ENCODE measurements at regions not wholly inside any gene's neighbourhood (a gene's known extent, or its start where the extent isn't known, plus 50 kb on each side); places are given as distances from the start of the nearest gene placed in this dataset.

GRCh38 chr22:48332438-48333322 is 1495.0 kb downstream of the BRD1 start:
- no peak for ATAC-seq (ENCODE audit: low read depth)
- Histone ChIP-seq H3K9me3 (ENCODE audit: control extremely low read depth in 1 of 3, control insufficient read depth in 2 of 3, insufficient read depth in 1 of 3, low read length in 2 of 3) (peaks cover 0 to 14% (median 0%) of the 10 kb centered on the region in 3 donors), H3K79me2 (ENCODE audit: control insufficient read depth, insufficient read depth, low read length) (no peaks in the 10 kb centered on the region), H3K4me2 (replicated peaks; ENCODE audit: low read depth, low read length, poor library complexity, severe bottlenecking) (no peak overlapping the region), H3K4me1 (ENCODE audit: control insufficient read depth in 2 of 2, insufficient read depth in 2 of 2, low read length in 2 of 2) (no peaks in the 10 kb centered on the region), H3K36me3 (replicated peaks in 1 of 2; ENCODE audit: control extremely low read depth in 1 of 2, control insufficient read depth in 1 of 2, extremely low read depth in 1 of 2, insufficient read depth in 2 of 2, low read length in 1 of 2) (no peaks in the 10 kb centered on the region), H2AFZ (ENCODE audit: insufficient read depth, low read depth, low read length, poor library complexity, severe bottlenecking) (no peak overlapping the region), H3K9ac (ENCODE audit: low read length) (no peak overlapping the region), H3K27me3 (replicated peaks in 1 of 4; ENCODE audit: control extremely low read depth in 1 of 4, control insufficient read depth in 3 of 4, insufficient read depth in 4 of 4, low read length in 3 of 4) (peaks cover 0 to 3% (median 0%) of the 10 kb centered on the region in 4 experiments), H3K27ac (ENCODE audit: low read length in 2 of 2) (no peak overlapping the region), H4K20me1 (ENCODE audit: control insufficient read depth, insufficient read depth, low read length, poor library complexity, severe bottlenecking) (no peaks in the 10 kb centered on the region), H3K4me3 (ENCODE audit: control extremely low read depth in 1 of 5, extremely low read depth in 1 of 5, insufficient read depth in 1 of 5, low read depth in 2 of 5, low read length in 4 of 5) (no peak overlapping the region)
- WGBS (ENCODE audit: insufficient coverage), result 90% methylated on average over 27 of the region's 32 CpGs
- intact Hi-C loops (cut with micrococcal nuclease), result no loop called here
- no peak for DNase-seq
- Mint-ChIP-seq H3K4me1 (no peaks in the 10 kb centered on the region), H3K4me3 (no peak overlapping the region), H3K27me3 (peaks cover under 1% of the 10 kb centered on the region), H3K27ac (no peak overlapping the region), H3K9me3 (ENCODE audit: insufficient read depth) (peaks cover 2% of the 10 kb centered on the region)
- POLR2A ChIA-PET, result no interaction called here
- CTCF ChIA-PET, result no interaction called here
- no peak for TF ChIP-seq CTCF (IDR thresholded peaks at IDR 0.05)
- no peak for TF ChIP-seq EZH2 (IDR thresholded peaks at IDR 0.05; ENCODE audit: borderline replicate concordance, insufficient read depth, low read depth, low read length, poor library complexity, severe bottlenecking)

GRCh38 chr22:48331691-48332220 is 1495.9 kb downstream of the BRD1 start:
- Mint-ChIP-seq H3K27ac (no peak overlapping the region), H3K9me3 (ENCODE audit: insufficient read depth) (peaks cover 2% of the 10 kb centered on the region), H3K4me1 (no peaks in the 10 kb centered on the region), H3K27me3 (no peaks in the 10 kb centered on the region), H3K4me3 (no peak overlapping the region)
- ChIA-PET CTCF (no interaction called here), POLR2A (no interaction called here)
- H3K9ac ChIP-seq (ENCODE audit: low read length), result no peak overlapping the region
- no peak overlapping the region for H3K27ac ChIP-seq (ENCODE audit: low read length in 2 of 2)
- H3K36me3 ChIP-seq (replicated peaks in 1 of 2; ENCODE audit: control extremely low read depth in 1 of 2, control insufficient read depth in 1 of 2, extremely low read depth in 1 of 2, insufficient read depth in 2 of 2, low read length in 1 of 2), result no peaks in the 10 kb centered on the region
- H3K4me3 ChIP-seq (ENCODE audit: control extremely low read depth in 1 of 5, extremely low read depth in 1 of 5, insufficient read depth in 1 of 5, low read depth in 2 of 5, low read length in 4 of 5), result no peak overlapping the region
- H3K27me3 ChIP-seq (replicated peaks in 1 of 4; ENCODE audit: control extremely low read depth in 1 of 4, control insufficient read depth in 3 of 4, insufficient read depth in 4 of 4, low read length in 3 of 4), result no peaks in the 10 kb centered on the region
- DNase-seq (no peak), ATAC-seq (ENCODE audit: low read depth) (no peak)
- no peak overlapping the region for H2AFZ ChIP-seq (ENCODE audit: insufficient read depth, low read depth, low read length, poor library complexity, severe bottlenecking)
- WGBS (ENCODE audit: insufficient coverage), result 85% methylated on average over 9 of the region's 12 CpGs
- TF ChIP-seq CTCF (IDR thresholded peaks at IDR 0.05) (no peak), EZH2 (IDR thresholded peaks at IDR 0.05; ENCODE audit: borderline replicate concordance, insufficient read depth, low read depth, low read length, poor library complexity, severe bottlenecking) (no peak)
- no peak overlapping the region for H3K4me2 ChIP-seq (replicated peaks; ENCODE audit: low read depth, low read length, poor library complexity, severe bottlenecking)
- no peaks in the 10 kb centered on the region for H3K4me1 ChIP-seq (ENCODE audit: control insufficient read depth in 2 of 2, insufficient read depth in 2 of 2, low read length in 2 of 2)
- no peaks in the 10 kb centered on the region for H3K79me2 ChIP-seq (ENCODE audit: control insufficient read depth, insufficient read depth, low read length)
- H4K20me1 ChIP-seq (ENCODE audit: control insufficient read depth, insufficient read depth, low read length, poor library complexity, severe bottlenecking), result no peaks in the 10 kb centered on the region
- H3K9me3 ChIP-seq (ENCODE audit: control extremely low read depth in 1 of 3, control insufficient read depth in 2 of 3, insufficient read depth in 1 of 3, low read length in 2 of 3), result peaks cover 0 to 14% (median 0%) of the 10 kb centered on the region in 3 donors
- intact Hi-C loops (cut with micrococcal nuclease), result no loop called here
